ENCODE measurements at regions not wholly inside any gene's neighbourhood (a gene's known extent, or its start where the extent isn't known, plus 50 kb on each side); places are given as distances from the start of the nearest gene placed in this dataset.

GRCh38 chr13:68323124-68323523 lies 1093.0 kb upstream of the PCDH9 start:
- Histone ChIP-seq H3K27me3 (no peaks in the 10 kb centered on the region), H3K27ac (no peak overlapping the region), H3K36me3 (no peaks in the 10 kb centered on the region), H3K9me3 (no peaks in the 10 kb centered on the region), H3K4me1 (no peaks in the 10 kb centered on the region), H3K4me3 (replicated peaks in 1 of 3) (no peak overlapping the region)
- 90 to 91% methylated on average over 2 of the region's 2 CpGs for WGBS, 2 donors
- intact Hi-C loops (cut with DNase I) = no loop called here
- no peak for DNase-seq
- no peak for TF ChIP-seq CTCF (IDR thresholded peaks at IDR 0.05)
- no peak for TF ChIP-seq POLR2A (IDR thresholded peaks at IDR 0.05)

- Histone ChIP-seq H3K4me1 (no peaks in the 10 kb centered on the region), H3K27ac (no peak overlapping the region), H3K4me3 (replicated peaks in 1 of 3) (no peak overlapping the region), H3K27me3 (no peaks in the 10 kb centered on the region), H3K36me3 (no peaks in the 10 kb centered on the region), H3K9me3 (no peaks in the 10 kb centered on the region)
- TF ChIP-seq CTCF (IDR thresholded peaks at IDR 0.05) (no peak), POLR2A (IDR thresholded peaks at IDR 0.05) (no peak)
- no peak for DNase-seq
- WGBS, 2 donors = 89 to 90% methylated on average over 2 of the region's 2 CpGs
- intact Hi-C loops (cut with DNase I) = no loop called here
Measured at GRCh38 chr13:68319384-68319783, 1089.2 kb upstream of the PCDH9 start.

- Histone ChIP-seq H3K36me3 (no peaks in the 10 kb centered on the region), H3K9me3 (no peaks in the 10 kb centered on the region), H3K4me3 (replicated peaks in 1 of 3) (no peak overlapping the region), H3K27ac (no peak overlapping the region), H3K27me3 (no peaks in the 10 kb centered on the region), H3K4me1 (no peaks in the 10 kb centered on the region)
- no peak for DNase-seq
- TF ChIP-seq CTCF (IDR thresholded peaks at IDR 0.05) (no peak), POLR2A (IDR thresholded peaks at IDR 0.05) (no peak)
- WGBS, 2 donors = 13 to 30% methylated on average over 1 of the region's 1 CpG
- intact Hi-C loops (cut with DNase I) = no loop called here
Measured at GRCh38 chr13:68304286-68304893, 1074.3 kb upstream of the PCDH9 start.

GRCh38 chr13:68293631-68294030 lies 1063.5 kb upstream of the PCDH9 start:
- no peak for DNase-seq
- Histone ChIP-seq H3K27ac (no peak overlapping the region), H3K4me3 (replicated peaks in 1 of 3) (no peak overlapping the region), H3K36me3 (no peaks in the 10 kb centered on the region), H3K27me3 (no peaks in the 10 kb centered on the region), H3K9me3 (no peaks in the 10 kb centered on the region), H3K4me1 (no peaks in the 10 kb centered on the region)
- no peak for TF ChIP-seq POLR2A (IDR thresholded peaks at IDR 0.05)
- intact Hi-C loops (cut with DNase I) = no loop called here

GRCh38 chr13:68292601-68293000 lies 1062.5 kb upstream of the PCDH9 start:
- intact Hi-C loops (cut with DNase I) = no loop called here
- Histone ChIP-seq H3K27ac (no peak overlapping the region), H3K4me3 (replicated peaks in 1 of 3) (no peak overlapping the region), H3K9me3 (no peaks in the 10 kb centered on the region), H3K36me3 (no peaks in the 10 kb centered on the region), H3K4me1 (no peaks in the 10 kb centered on the region), H3K27me3 (no peaks in the 10 kb centered on the region)
- WGBS, 2 donors = 70 to 74% methylated on average over 2 of the region's 2 CpGs
- no peak for DNase-seq
- TF ChIP-seq CTCF (IDR thresholded peaks at IDR 0.05) (no peak), POLR2A (IDR thresholded peaks at IDR 0.05) (no peak)

- Histone ChIP-seq H3K27ac (no peak overlapping the region), H3K4me3 (replicated peaks in 1 of 3) (no peak overlapping the region), H3K9me3 (no peaks in the 10 kb centered on the region), H3K4me1 (no peaks in the 10 kb centered on the region), H3K27me3 (no peaks in the 10 kb centered on the region), H3K36me3 (no peaks in the 10 kb centered on the region)
- no peak for TF ChIP-seq POLR2A (IDR thresholded peaks at IDR 0.05)
- no peak for TF ChIP-seq CTCF (IDR thresholded peaks at IDR 0.05)
- 64 to 75% methylated on average over 4 of the region's 4 CpGs for WGBS, 2 donors
- DNase-seq = peak in 1 of 2 donors; percentile 11
- intact Hi-C loops (cut with DNase I) = no loop called here
Measured at GRCh38 chr13:68291595-68291994, 1061.5 kb upstream of the PCDH9 start.
